ENCODE measurements at regions not wholly inside any gene's neighbourhood (a gene's known extent, or its start where the extent isn't known, plus 50 kb on each side); places are given as distances from the start of the nearest gene placed in this dataset.

DNA sequence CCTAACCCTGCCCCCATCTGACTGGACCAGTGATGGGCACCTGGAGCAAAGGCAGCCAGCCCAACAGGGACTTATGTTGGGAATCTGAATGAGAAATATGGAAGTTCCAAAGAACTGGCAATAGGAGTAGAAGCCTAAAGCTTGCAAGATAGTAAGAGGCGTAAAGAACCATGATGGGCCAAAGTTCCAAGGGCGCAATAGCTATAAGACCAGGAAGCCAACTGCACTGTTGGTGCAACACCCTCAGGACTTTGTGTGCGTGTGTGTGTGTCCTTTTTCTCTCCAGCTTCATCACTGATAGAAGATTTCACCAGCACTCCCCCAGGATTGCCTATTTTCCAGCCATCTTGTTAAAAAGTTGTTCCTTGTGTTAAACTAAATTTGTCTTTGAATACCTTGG, 92.8 kb downstream of the ZNF608 start:
- Mint-ChIP-seq H3K36me3 (peaks cover 0 to 10% of the 10 kb centered on the region in 2 donors), H3K4me3 (no peak overlapping the region), H3K4me1 (peaks cover 34% of the 10 kb centered on the region), H3K27me3 (ENCODE audit: low read depth in 3 of 3) (peaks cover 13 to 46% (median 23%) of the 10 kb centered on the region in 3 donors), H3K27ac (peak overlapping the region in 1 of 7 donors; percentile 55), H3K9me3 (peaks cover 0 to 5% (median 0%) of the 10 kb centered on the region in 7 donors)
- DNase-seq, result no peak
- H3K4me3 ChIP-seq (replicated peaks in 1 of 3; ENCODE audit: low read depth in 2 of 3, low read length in 3 of 3), result no peak overlapping the region
- H3K36me3 ChIP-seq (replicated peaks in 1 of 2; ENCODE audit: control insufficient read depth in 1 of 2, insufficient read depth in 2 of 2, low read length in 2 of 2), result no peaks in the 10 kb centered on the region
- peaks cover 23% of the 10 kb centered on the region for H4K20me1 ChIP-seq (ENCODE audit: insufficient read depth, low read length)
- TF ChIP-seq, protein P1, sequence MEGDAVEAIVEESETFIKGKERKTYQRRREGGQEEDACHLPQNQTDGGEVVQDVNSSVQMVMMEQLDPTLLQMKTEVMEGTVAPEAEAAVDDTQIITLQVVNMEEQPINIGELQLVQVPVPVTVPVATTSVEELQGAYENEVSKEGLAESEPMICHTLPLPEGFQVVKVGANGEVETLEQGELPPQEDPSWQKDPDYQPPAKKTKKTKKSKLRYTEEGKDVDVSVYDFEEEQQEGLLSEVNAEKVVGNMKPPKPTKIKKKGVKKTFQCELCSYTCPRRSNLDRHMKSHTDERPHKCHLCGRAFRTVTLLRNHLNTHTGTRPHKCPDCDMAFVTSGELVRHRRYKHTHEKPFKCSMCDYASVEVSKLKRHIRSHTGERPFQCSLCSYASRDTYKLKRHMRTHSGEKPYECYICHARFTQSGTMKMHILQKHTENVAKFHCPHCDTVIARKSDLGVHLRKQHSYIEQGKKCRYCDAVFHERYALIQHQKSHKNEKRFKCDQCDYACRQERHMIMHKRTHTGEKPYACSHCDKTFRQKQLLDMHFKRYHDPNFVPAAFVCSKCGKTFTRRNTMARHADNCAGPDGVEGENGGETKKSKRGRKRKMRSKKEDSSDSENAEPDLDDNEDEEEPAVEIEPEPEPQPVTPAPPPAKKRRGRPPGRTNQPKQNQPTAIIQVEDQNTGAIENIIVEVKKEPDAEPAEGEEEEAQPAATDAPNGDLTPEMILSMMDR (IDR thresholded peaks at IDR 0.05), result no peak
- 100% methylated on average over 2 of the region's 3 CpGs for WGBS (ENCODE audit: insufficient coverage)
- H3K9me3 ChIP-seq (replicated peaks in 1 of 2; ENCODE audit: control insufficient read depth in 1 of 2, insufficient read depth in 1 of 2, low read length in 2 of 2), result no peaks in the 10 kb centered on the region
- H3K4me2 ChIP-seq (replicated peaks; ENCODE audit: extremely low read depth, low read length, poor library complexity, severe bottlenecking), result no peak overlapping the region
- no peaks in the 10 kb centered on the region for H3K79me2 ChIP-seq (ENCODE audit: insufficient read depth, low read length)
- no peak overlapping the region for H3K9ac ChIP-seq (ENCODE audit: insufficient read depth, low read length, poor library complexity, severe bottlenecking)
- H3K27me3 ChIP-seq (ENCODE audit: control insufficient read depth in 2 of 2, insufficient read depth in 2 of 2, low read length in 2 of 2), result peaks cover 74% of the 10 kb centered on the region in 2 donors
- intact Hi-C loops (cut with micrococcal nuclease), result loop anchor here in 1 of 2 donors (5.0 kb wide), 1 partner anchor 204 kb away; no protein-coding TSS in a partner anchor
- H3K27ac ChIP-seq (ENCODE audit: low read depth in 1 of 2, low read length in 2 of 2), result no peak overlapping the region
- H2AFZ ChIP-seq (ENCODE audit: insufficient read depth, low read depth, low read length, poor library complexity, severe bottlenecking), result no peak overlapping the region
- peaks cover 41 to 42% of the 10 kb centered on the region in 2 donors for H3K4me1 ChIP-seq (ENCODE audit: control insufficient read depth in 1 of 2, insufficient read depth in 2 of 2, low read length in 2 of 2)

DNA sequence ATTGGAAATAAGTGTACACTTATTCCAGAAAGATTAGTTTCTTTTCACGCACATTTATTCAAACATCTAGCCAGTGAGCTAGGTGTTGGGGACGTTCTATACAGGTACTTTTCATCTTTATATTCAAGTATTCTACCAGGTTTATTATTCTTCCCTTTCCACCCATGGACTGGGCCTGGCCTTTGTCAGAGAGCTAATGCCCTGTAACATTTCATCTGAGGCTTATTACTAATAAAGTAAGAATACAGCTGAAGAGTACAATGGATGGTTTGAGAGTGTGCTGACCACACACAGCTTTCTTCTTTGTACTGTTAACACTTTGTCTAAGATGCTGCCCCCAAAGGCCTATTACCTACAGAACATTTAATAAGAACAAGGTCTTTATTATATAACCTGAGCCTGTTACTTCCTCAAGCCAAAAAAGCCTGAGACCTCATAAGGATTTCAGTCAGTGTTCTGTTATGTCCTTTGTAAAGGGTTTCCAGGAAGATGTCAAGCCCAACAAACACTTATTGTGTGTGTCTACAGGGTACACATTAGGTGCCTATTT, 93.5 kb downstream of the ZNF608 start:
- Histone ChIP-seq H3K36me3 (replicated peaks in 1 of 2; ENCODE audit: control insufficient read depth in 1 of 2, insufficient read depth in 2 of 2, low read length in 2 of 2) (no peaks in the 10 kb centered on the region), H3K4me2 (replicated peaks; ENCODE audit: extremely low read depth, low read length, poor library complexity, severe bottlenecking) (no peak overlapping the region), H3K9me3 (replicated peaks in 1 of 2; ENCODE audit: control insufficient read depth in 1 of 2, insufficient read depth in 1 of 2, low read length in 2 of 2) (no peaks in the 10 kb centered on the region), H3K4me3 (replicated peaks in 1 of 3; ENCODE audit: low read depth in 2 of 3, low read length in 3 of 3) (no peak overlapping the region), H3K27me3 (ENCODE audit: control insufficient read depth in 2 of 2, insufficient read depth in 2 of 2, low read length in 2 of 2) (peaks cover 71 to 74% of the 10 kb centered on the region in 2 donors), H4K20me1 (ENCODE audit: insufficient read depth, low read length) (peaks cover 25% of the 10 kb centered on the region), H3K79me2 (ENCODE audit: insufficient read depth, low read length) (no peaks in the 10 kb centered on the region), H3K4me1 (ENCODE audit: control insufficient read depth in 1 of 2, insufficient read depth in 2 of 2, low read length in 2 of 2) (peaks cover 40 to 42% of the 10 kb centered on the region in 2 donors), H3K9ac (ENCODE audit: insufficient read depth, low read length, poor library complexity, severe bottlenecking) (no peak overlapping the region), H2AFZ (ENCODE audit: insufficient read depth, low read depth, low read length, poor library complexity, severe bottlenecking) (no peak overlapping the region), H3K27ac (ENCODE audit: low read depth in 1 of 2, low read length in 2 of 2) (no peak overlapping the region)
- H3K36me3 Mint-ChIP-seq, result peaks cover 0 to 12% of the 10 kb centered on the region in 2 donors
- H3K9me3 Mint-ChIP-seq, result peaks cover 0 to 5% (median 0%) of the 10 kb centered on the region in 7 donors
- no peak overlapping the region for H3K4me3 Mint-ChIP-seq
- intact Hi-C loops (cut with micrococcal nuclease), result loop anchor here in 1 of 2 donors (5.0 kb wide), 1 partner anchor 204 kb away; no protein-coding TSS in a partner anchor
- no peak for DNase-seq
- no peak overlapping the region for H3K27ac Mint-ChIP-seq
- peaks cover 37% of the 10 kb centered on the region for H3K4me1 Mint-ChIP-seq
- TF ChIP-seq, protein P1 (IDR thresholded peaks at IDR 0.05), result no peak
- 80% methylated on average over 1 of the region's 2 CpGs for WGBS (ENCODE audit: insufficient coverage)
- H3K27me3 Mint-ChIP-seq (ENCODE audit: low read depth in 3 of 3), result peaks cover 15 to 48% (median 24%) of the 10 kb centered on the region in 3 donors

Data from CD14-positive monocyte (primary cell).